ENCODE measurements at regions not wholly inside any gene's neighbourhood (a gene's known extent, or its start where the extent isn't known, plus 50 kb on each side); places are given as distances from the start of the nearest gene placed in this dataset.
"Not testable (repeated sequence)": the region's sequence is repeated elsewhere in the genome, so short reads cannot be mapped to it uniquely, and the experiment has no call there.

DNA sequence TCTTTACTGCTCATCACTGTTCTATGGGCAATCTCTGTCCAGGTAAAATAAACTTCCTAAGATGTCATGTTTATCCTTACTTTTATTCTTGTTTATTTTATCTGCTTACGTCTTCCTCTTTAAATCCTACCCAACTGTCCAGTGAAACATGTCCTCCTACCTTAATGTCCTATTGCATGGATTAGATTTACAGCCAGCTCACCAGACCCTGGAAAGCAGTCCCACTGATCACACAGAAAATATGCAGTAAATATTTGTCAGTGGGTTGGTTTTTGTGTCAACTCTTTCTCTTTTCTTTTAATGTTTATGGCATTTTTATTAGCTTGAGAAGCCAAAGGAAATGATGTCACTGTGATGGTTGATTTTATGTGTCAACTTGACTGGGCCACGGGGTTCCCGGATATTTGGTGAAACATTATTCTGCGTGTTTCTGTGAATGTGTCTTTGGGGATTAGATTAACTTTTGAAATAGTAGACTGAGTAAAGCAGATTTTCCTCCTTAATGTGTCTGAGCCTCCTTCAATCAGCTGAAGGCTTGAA lies 258.3 kb downstream of the SRGAP2C start:
- Mint-ChIP-seq H3K36me3 (ENCODE audit: low read depth) (peaks cover 3% of the 10 kb centered on the region), H3K27me3 (ENCODE audit: low read depth) (peaks cover under 1% of the 10 kb centered on the region), H3K9me3 (peaks cover 29% of the 10 kb centered on the region), H3K4me3 (ENCODE audit: low read depth) (no peak overlapping the region), H3K4me1 (ENCODE audit: low read depth) (peaks cover 32% of the 10 kb centered on the region), H3K27ac (peak overlapping the region; percentile 4)
- DNase-seq (ENCODE audit: low spot score), result no peak
- intact Hi-C loops (cut with micrococcal nuclease), result loop anchor here (2.0 to 5.0 kb wide), 2 partner anchors 30 to 74 kb away; no protein-coding TSS in a partner anchor

DNA sequence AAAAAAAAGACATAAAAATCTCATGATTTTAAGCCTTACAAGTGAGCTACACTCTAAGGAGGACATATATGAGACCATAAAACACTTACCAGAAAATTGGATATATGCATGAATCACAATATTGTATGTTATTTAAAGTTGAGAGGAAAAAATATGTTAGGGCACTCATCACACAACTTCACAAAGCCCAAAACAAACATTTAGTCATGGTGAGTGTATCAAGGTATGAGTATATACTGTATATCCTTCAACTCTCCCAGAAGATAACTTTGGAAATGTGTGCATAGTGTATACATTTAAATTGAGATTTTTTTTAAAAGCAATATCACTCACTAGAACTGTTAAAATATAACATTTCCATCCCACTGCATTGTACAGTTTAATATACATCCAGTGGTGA lies 259.3 kb downstream of the SRGAP2C start:
- intact Hi-C loops (cut with micrococcal nuclease), result loop anchor here (5.0 kb wide), 1 partner anchor 73 kb away; no protein-coding TSS in a partner anchor
- Mint-ChIP-seq H3K9me3 (peaks cover 21% of the 10 kb centered on the region), H3K4me1 (ENCODE audit: low read depth) (peaks cover 39% of the 10 kb centered on the region), H3K27ac (no peak overlapping the region), H3K4me3 (ENCODE audit: low read depth) (no peak overlapping the region), H3K36me3 (ENCODE audit: low read depth) (peaks cover 3% of the 10 kb centered on the region), H3K27me3 (ENCODE audit: low read depth) (peaks cover 2% of the 10 kb centered on the region)
- no peak for DNase-seq (ENCODE audit: low spot score)

DNA sequence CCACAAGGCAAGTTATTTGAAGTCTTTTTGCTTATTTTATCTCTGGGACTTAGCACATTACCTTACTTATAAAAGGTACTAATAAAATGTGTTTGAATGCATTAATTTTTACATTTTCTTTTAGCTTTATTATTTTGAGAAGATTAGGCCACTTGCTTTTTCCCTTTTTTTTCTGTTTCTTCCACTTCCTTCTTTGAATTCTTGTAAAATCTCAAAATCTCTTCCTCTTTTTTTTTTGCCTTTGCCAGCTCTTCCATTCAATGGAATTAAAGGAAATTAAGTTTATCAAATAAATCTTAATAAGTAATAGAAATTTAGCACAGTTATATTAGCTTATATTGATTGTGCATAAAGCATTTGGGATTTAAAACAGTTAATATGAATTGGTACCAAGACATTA lies 260.9 kb downstream of the SRGAP2C start:
- H3K36me3 Mint-ChIP-seq (ENCODE audit: low read depth), result peaks cover 1% of the 10 kb centered on the region
- peaks cover 9% of the 10 kb centered on the region for H3K9me3 Mint-ChIP-seq
- intact Hi-C loops (cut with micrococcal nuclease), result no loop called here
- H3K4me1 Mint-ChIP-seq (ENCODE audit: low read depth), result peaks cover 40% of the 10 kb centered on the region
- peaks cover 2% of the 10 kb centered on the region for H3K27me3 Mint-ChIP-seq (ENCODE audit: low read depth)
- no peak for DNase-seq (ENCODE audit: low spot score)
- no peak overlapping the region for H3K4me3 Mint-ChIP-seq (ENCODE audit: low read depth)
- H3K27ac Mint-ChIP-seq, result no peak overlapping the region

DNA sequence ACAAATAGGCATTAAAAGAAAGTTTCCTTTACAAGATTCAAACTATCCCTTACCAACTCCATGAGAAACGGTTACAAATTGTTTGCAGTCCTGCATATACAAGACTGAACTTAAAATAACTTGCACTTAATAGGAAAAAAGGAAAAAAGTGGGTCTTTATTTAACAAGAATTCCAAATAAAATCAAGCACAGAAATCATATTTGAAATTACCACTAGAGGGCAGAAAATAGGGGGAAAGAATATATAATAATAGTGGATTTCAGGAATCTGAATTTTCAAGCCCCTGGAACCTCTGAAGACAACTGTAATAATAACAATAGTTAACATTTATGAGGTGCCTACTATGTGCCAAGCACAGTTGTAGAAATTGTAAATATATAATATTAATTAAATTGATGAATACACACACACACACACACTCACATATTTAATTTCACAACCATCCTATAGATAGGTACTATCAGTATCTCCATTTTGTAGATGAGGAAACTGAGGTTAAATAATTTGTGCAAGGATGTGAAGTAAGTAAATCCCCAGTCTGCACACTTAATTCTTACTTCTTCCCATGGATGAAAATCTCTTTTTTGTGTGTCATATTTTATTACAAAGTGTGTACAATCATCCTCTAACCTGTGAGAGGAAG lies 262.6 kb downstream of the SRGAP2C start:
- H3K9me3 Mint-ChIP-seq; H3K27ac Mint-ChIP-seq; H3K36me3 Mint-ChIP-seq (ENCODE audit: low read depth); H3K27me3 Mint-ChIP-seq (ENCODE audit: low read depth); H3K4me3 Mint-ChIP-seq (ENCODE audit: low read depth); DNase-seq (ENCODE audit: low spot score); intact Hi-C loops (cut with micrococcal nuclease): not testable (repeated sequence)
- peaks cover 38% of the 10 kb centered on the region for H3K4me1 Mint-ChIP-seq (ENCODE audit: low read depth)

DNA sequence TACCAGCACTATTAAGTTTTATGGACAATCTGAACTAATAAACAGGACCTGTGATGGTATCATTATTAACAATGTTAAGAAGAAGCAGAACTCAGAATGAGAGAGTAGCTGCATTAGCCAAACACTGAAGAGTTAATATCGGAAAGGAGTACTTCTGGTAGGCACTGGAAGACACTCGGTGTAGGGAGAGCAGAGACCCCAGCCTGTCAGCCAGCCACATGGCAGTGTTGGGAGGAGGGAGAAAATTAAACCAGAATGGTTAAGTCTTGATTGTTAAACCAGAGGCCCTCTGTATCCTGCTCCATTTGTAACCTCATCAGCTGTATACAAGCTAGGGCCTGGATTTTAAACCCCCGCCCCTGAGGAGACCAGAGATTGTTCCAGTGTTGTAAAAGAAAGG lies 263.3 kb downstream of the SRGAP2C start:
- Mint-ChIP-seq H3K9me3 (peaks cover 12% of the 10 kb centered on the region), H3K4me1 (ENCODE audit: low read depth) (peaks cover 35% of the 10 kb centered on the region)
- DNase-seq (ENCODE audit: low spot score); H3K27me3 Mint-ChIP-seq (ENCODE audit: low read depth); intact Hi-C loops (cut with micrococcal nuclease); H3K36me3 Mint-ChIP-seq (ENCODE audit: low read depth); H3K4me3 Mint-ChIP-seq (ENCODE audit: low read depth); H3K27ac Mint-ChIP-seq: not testable (repeated sequence)

DNA sequence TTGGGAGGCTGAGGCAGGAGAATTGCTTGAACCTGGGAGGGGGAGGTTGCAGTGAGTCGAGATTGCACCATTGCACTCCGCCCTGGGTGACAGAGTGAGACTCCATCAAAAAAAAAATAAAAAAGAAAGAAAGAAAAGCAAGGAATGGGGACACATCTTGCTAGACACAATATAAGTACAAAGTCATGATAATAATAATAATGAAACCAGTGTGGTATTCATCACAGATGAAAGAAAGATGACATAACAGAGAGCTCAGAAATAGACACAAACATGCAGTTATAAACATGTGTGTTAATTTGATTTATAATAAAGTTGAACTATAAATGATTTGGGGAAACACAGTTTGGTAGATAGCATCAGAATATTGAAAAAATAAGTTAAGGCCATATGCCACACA lies 264.1 kb downstream of the SRGAP2C start:
- intact Hi-C loops (cut with micrococcal nuclease), result no loop called here
- DNase-seq (ENCODE audit: low spot score), result no peak
- Mint-ChIP-seq H3K27ac (no peak overlapping the region), H3K9me3 (peaks cover 11% of the 10 kb centered on the region), H3K4me3 (ENCODE audit: low read depth) (no peak overlapping the region), H3K36me3 (ENCODE audit: low read depth) (peaks cover 6% of the 10 kb centered on the region), H3K27me3 (ENCODE audit: low read depth) (peaks cover 2% of the 10 kb centered on the region), H3K4me1 (ENCODE audit: low read depth) (peaks cover 31% of the 10 kb centered on the region)

DNA sequence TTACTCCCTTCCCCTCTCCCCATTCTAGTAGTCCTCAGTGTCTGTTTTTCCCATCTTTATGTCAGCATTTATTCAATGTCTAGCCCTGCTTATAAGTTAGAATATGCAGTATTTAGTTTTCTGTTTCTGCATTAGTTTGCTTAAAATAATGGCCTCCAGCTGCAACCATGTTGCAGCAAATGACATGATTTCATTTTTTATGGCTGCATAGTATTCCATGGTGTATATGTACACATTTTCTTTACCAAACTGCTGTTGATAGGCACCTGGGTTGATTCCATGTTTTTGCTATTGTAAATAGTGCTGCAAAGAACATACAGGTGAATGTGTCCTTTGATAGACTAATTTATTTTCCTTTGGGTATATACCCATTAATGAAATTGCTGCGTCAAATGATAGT lies 267.7 kb downstream of the SRGAP2C start:
- Mint-ChIP-seq H3K9me3 (peaks cover 17% of the 10 kb centered on the region), H3K4me3 (ENCODE audit: low read depth) (no peak overlapping the region), H3K4me1 (ENCODE audit: low read depth) (peaks cover 41% of the 10 kb centered on the region), H3K36me3 (ENCODE audit: low read depth) (peaks cover 13% of the 10 kb centered on the region), H3K27ac (no peak overlapping the region), H3K27me3 (ENCODE audit: low read depth) (peaks cover 5% of the 10 kb centered on the region)
- no peak for DNase-seq (ENCODE audit: low spot score)
- intact Hi-C loops (cut with micrococcal nuclease), result no loop called here

DNA sequence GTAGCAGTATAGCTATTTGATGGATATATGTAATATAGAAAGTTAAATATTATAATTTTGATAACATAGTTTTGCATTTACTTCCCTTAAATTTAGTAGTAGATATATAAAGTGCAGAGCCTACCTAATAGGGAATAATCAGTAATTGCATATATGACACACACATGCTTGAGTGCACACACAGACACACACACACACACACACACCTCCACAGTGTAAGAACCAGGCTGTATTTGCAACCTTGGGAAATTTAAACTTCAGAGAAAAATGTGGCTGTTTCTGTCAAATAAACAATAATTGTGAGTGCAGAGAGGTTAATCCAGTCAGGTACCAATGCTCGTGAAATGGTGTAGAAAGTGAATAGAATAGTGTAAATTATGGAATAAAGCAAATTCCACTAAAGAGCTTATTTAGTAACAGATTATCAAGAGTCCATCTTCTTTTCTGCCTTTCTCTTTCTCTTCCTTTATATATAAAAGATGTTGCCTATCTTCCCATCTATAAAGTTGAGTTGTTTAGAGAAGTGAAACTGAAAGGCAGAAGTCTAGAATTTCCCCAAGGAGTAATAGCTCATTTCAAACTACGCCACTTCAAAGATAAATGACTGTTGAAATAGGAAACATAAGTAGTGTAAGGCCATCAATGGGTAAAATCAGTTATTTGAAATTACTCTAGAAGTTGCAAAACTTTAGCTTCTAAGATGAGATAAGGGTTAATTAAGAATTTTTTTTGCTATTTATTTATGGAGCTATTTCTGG lies 273.7 kb downstream of the SRGAP2C start:
- peaks cover 4% of the 10 kb centered on the region for H3K27me3 Mint-ChIP-seq (ENCODE audit: low read depth)
- DNase-seq (ENCODE audit: low spot score), result no peak
- peaks cover 43% of the 10 kb centered on the region for H3K4me1 Mint-ChIP-seq (ENCODE audit: low read depth)
- intact Hi-C loops (cut with micrococcal nuclease), result loop anchor here (1.0 kb wide), 1 partner anchor 58 kb away; no protein-coding TSS in a partner anchor
- no peak overlapping the region for H3K27ac Mint-ChIP-seq
- H3K9me3 Mint-ChIP-seq, result peaks cover 15% of the 10 kb centered on the region
- H3K4me3 Mint-ChIP-seq (ENCODE audit: low read depth), result no peak overlapping the region
- peaks cover 19% of the 10 kb centered on the region for H3K36me3 Mint-ChIP-seq (ENCODE audit: low read depth)

DNA sequence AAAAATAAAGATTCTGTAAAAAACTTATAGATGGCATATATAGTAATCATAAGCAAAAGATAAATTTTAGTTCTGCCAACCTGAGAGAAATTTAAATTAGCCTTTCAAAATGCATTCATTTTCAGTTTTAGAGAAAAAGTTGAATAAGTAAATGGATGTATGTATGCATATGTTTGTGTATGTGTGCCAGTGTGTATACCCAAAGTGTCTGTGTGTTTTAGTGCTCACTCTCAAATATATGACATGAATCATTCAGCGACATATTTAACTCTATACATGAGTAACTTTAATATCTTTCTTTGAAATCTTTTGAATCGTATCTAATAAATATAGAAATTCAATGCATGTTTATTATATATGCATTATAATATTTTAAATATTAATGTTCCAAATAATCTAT lies 274.5 kb downstream of the SRGAP2C start:
- peaks cover 2% of the 10 kb centered on the region for H3K27me3 Mint-ChIP-seq (ENCODE audit: low read depth)
- H3K4me1 Mint-ChIP-seq (ENCODE audit: low read depth), result peaks cover 37% of the 10 kb centered on the region
- intact Hi-C loops (cut with micrococcal nuclease), result no loop called here
- peaks cover 12% of the 10 kb centered on the region for H3K9me3 Mint-ChIP-seq
- H3K27ac Mint-ChIP-seq, result no peak overlapping the region
- H3K36me3 Mint-ChIP-seq (ENCODE audit: low read depth), result peaks cover 16% of the 10 kb centered on the region
- no peak overlapping the region for H3K4me3 Mint-ChIP-seq (ENCODE audit: low read depth)
- no peak for DNase-seq (ENCODE audit: low spot score)

DNA sequence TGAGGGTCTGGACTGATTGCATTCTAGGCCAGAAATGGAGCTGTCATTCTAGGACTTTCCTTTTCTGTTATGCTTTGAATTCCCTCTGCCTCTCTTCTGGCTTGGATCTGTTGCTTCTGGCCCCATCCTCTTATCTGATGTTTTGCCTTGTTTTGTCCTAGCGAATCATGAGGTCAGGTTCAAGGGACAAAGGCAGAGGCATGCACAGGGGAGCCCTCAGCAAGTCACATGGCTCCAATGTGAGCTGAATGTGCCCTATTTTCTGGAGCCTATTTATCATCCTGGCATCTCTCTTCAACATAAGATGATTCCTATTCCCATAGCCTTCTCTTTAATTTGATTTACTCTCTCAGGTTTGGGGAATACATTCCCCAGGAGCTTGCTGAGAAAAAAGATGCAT lies 284.6 kb downstream of the SRGAP2C start:
- H3K27ac Mint-ChIP-seq; intact Hi-C loops (cut with micrococcal nuclease): not testable (repeated sequence)

DNA sequence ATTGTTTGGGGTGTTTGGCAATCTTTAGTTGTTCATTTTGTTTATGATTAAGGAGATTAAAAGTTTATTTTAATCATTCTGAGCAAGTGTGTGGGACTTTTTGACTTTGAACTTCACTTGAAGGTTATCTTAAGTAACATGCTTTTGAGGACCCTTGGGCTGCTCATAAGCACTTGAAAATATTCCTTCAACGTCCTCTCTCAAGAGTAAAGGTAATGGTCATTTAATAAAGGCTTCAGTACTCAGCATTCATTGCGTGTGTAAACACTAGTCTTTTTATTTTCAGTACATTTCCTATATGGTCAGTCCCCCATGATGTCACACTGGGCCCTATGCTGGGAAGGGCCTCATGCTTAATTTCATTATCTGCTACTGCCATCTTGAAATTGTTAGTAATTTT lies 285.6 kb downstream of the SRGAP2C start:
- intact Hi-C loops (cut with micrococcal nuclease), result loop anchor here (2.0 kb wide), 1 partner anchor 48 kb away; no protein-coding TSS in a partner anchor
- not testable (repeated sequence) for H3K27ac Mint-ChIP-seq; H3K27me3 Mint-ChIP-seq (ENCODE audit: low read depth); DNase-seq (ENCODE audit: low spot score); H3K4me3 Mint-ChIP-seq (ENCODE audit: low read depth)
- Mint-ChIP-seq H3K36me3 (ENCODE audit: low read depth) (peaks cover 29% of the 10 kb centered on the region), H3K9me3 (peaks cover 23% of the 10 kb centered on the region), H3K4me1 (ENCODE audit: low read depth) (peaks cover 46% of the 10 kb centered on the region)

More for the DNA sequence above, 284.6 kb downstream of the SRGAP2C start:
- not testable (repeated sequence) for H3K27me3 Mint-ChIP-seq (ENCODE audit: low read depth); DNase-seq (ENCODE audit: low spot score); H3K4me3 Mint-ChIP-seq (ENCODE audit: low read depth)
- peaks cover 19% of the 10 kb centered on the region for H3K9me3 Mint-ChIP-seq
- H3K36me3 Mint-ChIP-seq (ENCODE audit: low read depth), result peaks cover 25% of the 10 kb centered on the region
- peaks cover 41% of the 10 kb centered on the region for H3K4me1 Mint-ChIP-seq (ENCODE audit: low read depth)

DNA sequence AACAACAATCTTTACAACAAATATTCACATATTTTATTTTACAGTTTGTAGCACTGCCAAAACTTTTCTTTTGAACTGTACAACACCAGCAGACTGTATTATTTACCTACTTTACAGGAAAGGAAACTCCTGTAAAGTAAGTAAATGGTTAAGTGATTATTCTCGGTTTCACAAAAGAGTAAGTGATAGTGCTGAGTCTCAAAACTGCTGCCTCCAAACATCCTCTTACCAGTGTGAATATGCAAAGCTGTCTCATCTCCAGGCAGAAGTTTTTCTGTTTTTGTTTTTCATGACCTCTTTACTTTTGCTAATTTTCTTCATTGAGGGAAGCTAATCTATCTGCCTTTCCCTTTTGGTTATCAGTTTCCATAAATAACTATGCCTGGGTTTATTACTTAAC lies 286.7 kb downstream of the SRGAP2C start:
- intact Hi-C loops (cut with micrococcal nuclease), result loop anchor here (1.0 to 2.0 kb wide), 2 partner anchors 12 to 47 kb away; no protein-coding TSS in a partner anchor

DNA sequence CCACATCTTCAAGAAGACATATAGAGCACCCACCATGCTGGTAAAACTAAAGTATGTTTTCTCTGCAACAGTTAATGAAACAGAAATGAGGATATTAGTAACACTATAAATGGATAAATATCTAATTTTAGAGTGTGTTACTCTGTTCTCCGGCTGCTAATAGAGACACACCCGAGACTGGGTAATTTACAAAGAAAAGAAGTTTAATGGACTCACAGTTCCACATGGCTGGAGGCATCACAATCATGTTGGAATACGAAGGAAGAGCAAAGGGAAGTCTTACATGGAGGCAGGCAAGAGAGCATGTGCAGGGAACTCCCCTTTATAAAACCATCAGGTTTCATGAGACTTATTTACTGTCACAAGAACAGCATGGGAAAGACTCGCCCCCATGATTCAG lies 287.2 kb downstream of the SRGAP2C start:
- Mint-ChIP-seq H3K4me3 (ENCODE audit: low read depth) (no peak overlapping the region), H3K27me3 (ENCODE audit: low read depth) (no peaks in the 10 kb centered on the region), H3K9me3 (peaks cover 31% of the 10 kb centered on the region), H3K27ac (peak overlapping the region; percentile 51), H3K36me3 (ENCODE audit: low read depth) (peaks cover 37% of the 10 kb centered on the region), H3K4me1 (ENCODE audit: low read depth) (peaks cover 46% of the 10 kb centered on the region)
- intact Hi-C loops (cut with micrococcal nuclease), result no loop called here
- no peak for DNase-seq (ENCODE audit: low spot score)

More for the DNA sequence above, 286.7 kb downstream of the SRGAP2C start:
- peaks cover 26% of the 10 kb centered on the region for H3K9me3 Mint-ChIP-seq
- no peaks in the 10 kb centered on the region for H3K27me3 Mint-ChIP-seq (ENCODE audit: low read depth)
- H3K36me3 Mint-ChIP-seq (ENCODE audit: low read depth), result peaks cover 32% of the 10 kb centered on the region
- DNase-seq (ENCODE audit: low spot score), result no peak
- peaks cover 46% of the 10 kb centered on the region for H3K4me1 Mint-ChIP-seq (ENCODE audit: low read depth)
- H3K27ac Mint-ChIP-seq, result peak overlapping the region; percentile 9
- H3K4me3 Mint-ChIP-seq (ENCODE audit: low read depth), result no peak overlapping the region
